Spleen (tissue), 7 donors: ENCODE measurements at regions not wholly inside any gene's neighbourhood (a gene's known extent, or its start where the extent isn't known, plus 50 kb on each side); places are given as distances from the start of the nearest gene placed in this dataset.

ENCODE experiments used
- POLR2A ChIP-seq, 3 donors: fragments of 450-650 bp; IDR thresholded peaks; one replicate each; pipeline ENCODE4 v1.5.1; 2017; ENCODE audit warnings: antibody characterized with exemption in 3 of 3, mild to moderate bottlenecking in 1 of 3
- POLR2AphosphoS5 ChIP-seq, 3 donors: sonication (generic); formaldehyde crosslinking; IDR thresholded peaks; one replicate each; pipeline ENCODE4 v1.5.1; 2017; ENCODE audit warnings: antibody characterized with exemption in 3 of 3
- TF ChIP-seq, protein P1 (sequence below), 11 experiments: fragments of 200-600 bp in 7 of 11; fragments of 450-650 bp in 4 of 11; sonication (generic) in 4 of 11; IDR thresholded peaks in 8 of 11; conservative IDR thresholded peaks in 3 of 11; 1 replicate in 7 of 11; 2 replicates in 4 of 11; pipeline versions ENCODE4 v1.4.0 to v1.8.0; 2016 to 2021; ENCODE audit warnings: antibody characterized with exemption in 11 of 11, inconsistent platforms in 4 of 11, mild to moderate bottlenecking in 1 of 11
- donor health status: DM: no; HTN: no; CAD: no; lungs with moderate emphysema.
- donor health status: DM: no; HTN: no; CAD: no.
- donor health status: DM: no; HTN: no; CAD: no.

DNA sequence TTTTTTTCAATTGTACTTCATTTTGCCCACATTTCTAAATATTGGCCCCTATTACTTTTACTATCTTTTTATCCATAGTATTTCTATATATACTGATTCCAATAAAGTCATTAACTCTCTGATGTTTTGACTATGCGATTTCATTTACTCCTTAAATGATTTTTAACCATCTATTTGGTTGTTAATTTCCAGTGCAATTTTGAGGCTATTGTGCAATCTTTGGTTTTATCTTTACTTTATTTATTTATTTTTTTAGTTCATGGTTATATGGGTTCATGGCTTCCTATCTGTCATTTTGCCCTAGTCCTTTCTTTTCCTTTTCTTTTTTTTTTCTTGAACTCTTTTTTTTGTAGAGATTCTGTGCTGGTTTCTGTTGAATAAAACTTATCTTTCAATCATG is 1408.0 kb upstream of the GBE1 start:
- TF ChIP-seq, protein P1, sequence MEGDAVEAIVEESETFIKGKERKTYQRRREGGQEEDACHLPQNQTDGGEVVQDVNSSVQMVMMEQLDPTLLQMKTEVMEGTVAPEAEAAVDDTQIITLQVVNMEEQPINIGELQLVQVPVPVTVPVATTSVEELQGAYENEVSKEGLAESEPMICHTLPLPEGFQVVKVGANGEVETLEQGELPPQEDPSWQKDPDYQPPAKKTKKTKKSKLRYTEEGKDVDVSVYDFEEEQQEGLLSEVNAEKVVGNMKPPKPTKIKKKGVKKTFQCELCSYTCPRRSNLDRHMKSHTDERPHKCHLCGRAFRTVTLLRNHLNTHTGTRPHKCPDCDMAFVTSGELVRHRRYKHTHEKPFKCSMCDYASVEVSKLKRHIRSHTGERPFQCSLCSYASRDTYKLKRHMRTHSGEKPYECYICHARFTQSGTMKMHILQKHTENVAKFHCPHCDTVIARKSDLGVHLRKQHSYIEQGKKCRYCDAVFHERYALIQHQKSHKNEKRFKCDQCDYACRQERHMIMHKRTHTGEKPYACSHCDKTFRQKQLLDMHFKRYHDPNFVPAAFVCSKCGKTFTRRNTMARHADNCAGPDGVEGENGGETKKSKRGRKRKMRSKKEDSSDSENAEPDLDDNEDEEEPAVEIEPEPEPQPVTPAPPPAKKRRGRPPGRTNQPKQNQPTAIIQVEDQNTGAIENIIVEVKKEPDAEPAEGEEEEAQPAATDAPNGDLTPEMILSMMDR (IDR thresholded peaks at IDR 0.05 in 8 of 11, conservative IDR thresholded peaks at IDR 0.05 in 3 of 11): no peak
- TF ChIP-seq POLR2A (IDR thresholded peaks at IDR 0.05) (no peak), POLR2AphosphoS5 (IDR thresholded peaks at IDR 0.05) (no peak)
